SU-DHL-6 (cell line): ENCODE measurements at regions not wholly inside any gene's neighbourhood (a gene's known extent, or its start where the extent isn't known, plus 50 kb on each side); places are given as distances from the start of the nearest gene placed in this dataset.

Experiments used
- H2AFZ ChIP-seq: fragments of 200-600 bp; sonication (generic); 2 replicates; pipeline ENCODE4 v1.6.1; 2014; ENCODE audit warnings: low read depth, mild to moderate bottlenecking, moderate library complexity, mixed read lengths, antibody characterized with exemption, low read length; ENCODE audit not compliant: severe bottlenecking
- H3F3A ChIP-seq: fragments of 200-600 bp; shearing (Covaris generic); 2 replicates; pipeline ENCODE4 v1.6.0; 2016; ENCODE audit warnings: antibody characterized with exemption, mild to moderate bottlenecking; ENCODE audit not compliant: insufficient read depth
- H3K27ac ChIP-seq: fragments of 200-600 bp; sonication (generic); 2 replicates; pipeline ENCODE4 v1.5.1; 2016; ENCODE audit warnings: low read depth, mild to moderate bottlenecking, low read length, moderate library complexity, mixed read lengths
- H3K27me3 ChIP-seq: fragments of 200-600 bp; sonication (generic), shearing (Covaris generic); 2 replicates; pipeline ENCODE4 v1.6.0; 2014; ENCODE audit warnings: mild to moderate bottlenecking, low read length
- H3K36me3 ChIP-seq: fragments of 200-600 bp; sonication (generic); 2 replicates; pipeline ENCODE4 v1.6.1; 2014; ENCODE audit warnings: mild to moderate bottlenecking, low read length, mixed read lengths
- H3K4me2 ChIP-seq: fragments of 300-600, 200-600 bp; shearing (Covaris generic), sonication (generic); 2 replicates; pipeline ENCODE4 v1.6.0; 2014; ENCODE audit warnings: low read length, low read depth, mild to moderate bottlenecking; ENCODE audit not compliant: poor library complexity, severe bottlenecking
- H3K4me3 ChIP-seq: fragments of 200-600 bp; sonication (generic); 2 replicates; pipeline ENCODE4 v1.5.1; 2014; ENCODE audit warnings: antibody characterized with exemption, low read length, mild to moderate bottlenecking, mixed read lengths; ENCODE audit not compliant: insufficient read depth, poor library complexity, severe bottlenecking
- H3K79me2 ChIP-seq: fragments of 200-600 bp; sonication (generic); 2 replicates; pipeline ENCODE4 v1.6.1; 2014; ENCODE audit warnings: mild to moderate bottlenecking, low read length, moderate library complexity; ENCODE audit not compliant: insufficient read depth
- H3K9ac ChIP-seq: fragments of 200-600 bp; sonication (generic); 2 replicates; pipeline ENCODE4 v1.7.0; 2014; ENCODE audit warnings: mild to moderate bottlenecking, low read length
- H3K9me2 ChIP-seq: fragments of 200-600 bp; sonication (generic); replicated peaks from 2 replicates; pipeline ENCODE4 v1.6.1; 2014; ENCODE audit warnings: low read length; ENCODE audit not compliant: insufficient read depth
- H3K9me3 ChIP-seq: fragments of 200-600 bp; sonication (generic); 2 replicates; pipeline ENCODE4 v1.6.1; 2014; ENCODE audit warnings: low read length, mixed read lengths; ENCODE audit not compliant: insufficient read depth
- H4K20me1 ChIP-seq: fragments of 200-600 bp; sonication (generic); 2 replicates; pipeline ENCODE4 v1.6.1; 2014; ENCODE audit warnings: low read depth, mild to moderate bottlenecking, antibody characterized with exemption, low read length, moderate library complexity, mixed read lengths
- EZH2phosphoT487 ChIP-seq: fragments of 200-600 bp; sonication (generic), shearing (Covaris generic); conservative IDR thresholded peaks from 2 replicates; pipeline ENCODE4 v1.6.1; 2018; ENCODE audit warnings: mild to moderate bottlenecking, antibody characterized with exemption, low read length, moderate library complexity, mixed read lengths
- TF ChIP-seq, protein P1 (sequence below): fragments of 200-600 bp; sonication (generic); IDR thresholded peaks from one replicate; pipeline ENCODE4 v1.5.1; 2017; ENCODE audit warnings: antibody characterized with exemption, mild to moderate bottlenecking, low read length, moderate library complexity; ENCODE audit not compliant: insufficient read depth, poor library complexity, severe bottlenecking

- H3K36me3 ChIP-seq = no peaks in the 10 kb centered on the region
- no peaks in the 10 kb centered on the region for H3K9me3 ChIP-seq
- H4K20me1 ChIP-seq = no peaks in the 10 kb centered on the region
- H3K27ac ChIP-seq = no peak overlapping the region
- TF ChIP-seq EZH2phosphoT487 = no peak
- TF ChIP-seq, protein P1, sequence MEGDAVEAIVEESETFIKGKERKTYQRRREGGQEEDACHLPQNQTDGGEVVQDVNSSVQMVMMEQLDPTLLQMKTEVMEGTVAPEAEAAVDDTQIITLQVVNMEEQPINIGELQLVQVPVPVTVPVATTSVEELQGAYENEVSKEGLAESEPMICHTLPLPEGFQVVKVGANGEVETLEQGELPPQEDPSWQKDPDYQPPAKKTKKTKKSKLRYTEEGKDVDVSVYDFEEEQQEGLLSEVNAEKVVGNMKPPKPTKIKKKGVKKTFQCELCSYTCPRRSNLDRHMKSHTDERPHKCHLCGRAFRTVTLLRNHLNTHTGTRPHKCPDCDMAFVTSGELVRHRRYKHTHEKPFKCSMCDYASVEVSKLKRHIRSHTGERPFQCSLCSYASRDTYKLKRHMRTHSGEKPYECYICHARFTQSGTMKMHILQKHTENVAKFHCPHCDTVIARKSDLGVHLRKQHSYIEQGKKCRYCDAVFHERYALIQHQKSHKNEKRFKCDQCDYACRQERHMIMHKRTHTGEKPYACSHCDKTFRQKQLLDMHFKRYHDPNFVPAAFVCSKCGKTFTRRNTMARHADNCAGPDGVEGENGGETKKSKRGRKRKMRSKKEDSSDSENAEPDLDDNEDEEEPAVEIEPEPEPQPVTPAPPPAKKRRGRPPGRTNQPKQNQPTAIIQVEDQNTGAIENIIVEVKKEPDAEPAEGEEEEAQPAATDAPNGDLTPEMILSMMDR = no peak
- no peak overlapping the region for H3K9ac ChIP-seq
- H3K4me2 ChIP-seq = no peak overlapping the region
- no peak overlapping the region for H3K4me3 ChIP-seq
- H3K79me2 ChIP-seq = no peaks in the 10 kb centered on the region
- H3K9me2 ChIP-seq = no peaks in the 10 kb centered on the region
- H3K27me3 ChIP-seq = no peaks in the 10 kb centered on the region; the same call in 1 of the 2 replicates
- no peaks in the 10 kb centered on the region for H3F3A ChIP-seq
- H2AFZ ChIP-seq = no peak overlapping the region
These were observed 91.0 kb upstream of the GPR26 start for GRCh38 chr10:123575105-123575504.

GRCh38 chr10:123576706-123577105 is 89.4 kb upstream of the GPR26 start:
- Histone ChIP-seq H3K4me3 (no peak overlapping the region), H3K27ac (no peak overlapping the region), H3F3A (no peaks in the 10 kb centered on the region), H3K9me3 (no peaks in the 10 kb centered on the region), H3K9me2 (no peaks in the 10 kb centered on the region), H3K9ac (no peak overlapping the region), H2AFZ (no peak overlapping the region), H4K20me1 (no peaks in the 10 kb centered on the region), H3K4me2 (no peak overlapping the region), H3K27me3 (no peaks in the 10 kb centered on the region; the same call in 1 of the 2 replicates), H3K36me3 (no peaks in the 10 kb centered on the region), H3K79me2 (no peaks in the 10 kb centered on the region)
- no peak for TF ChIP-seq EZH2phosphoT487
- TF ChIP-seq, protein P1 = no peak

DNA sequence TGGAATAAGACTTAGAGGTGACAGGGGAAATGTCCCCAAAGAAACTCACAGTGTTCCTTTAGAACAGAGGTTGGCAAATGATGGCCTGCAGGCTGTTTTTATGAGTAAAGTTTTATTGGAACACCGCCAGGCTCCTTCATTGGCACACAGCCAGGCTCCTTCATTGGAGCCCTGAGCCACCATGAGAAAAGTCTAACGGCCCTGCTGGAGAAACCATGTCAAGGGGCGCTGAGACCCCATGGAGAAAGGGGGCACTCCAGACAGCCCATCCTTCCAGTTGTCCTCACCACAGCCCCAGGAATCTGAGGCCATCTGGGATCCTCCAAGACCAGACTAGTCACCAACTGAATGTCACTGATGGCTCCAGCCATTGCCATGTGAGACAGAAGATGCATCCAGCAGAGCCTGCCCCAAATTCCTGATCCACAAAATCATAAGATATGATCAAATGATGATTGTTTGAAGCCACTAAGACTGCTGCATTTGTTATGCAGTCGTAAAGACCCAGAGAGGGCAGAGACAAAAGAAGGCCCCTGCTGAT is 88.2 kb upstream of the GPR26 start:
- Histone ChIP-seq H3K27me3 (no peaks in the 10 kb centered on the region; the same call in 1 of the 2 replicates), H3K79me2 (no peaks in the 10 kb centered on the region), H3F3A (no peaks in the 10 kb centered on the region), H3K9me3 (no peaks in the 10 kb centered on the region), H3K4me3 (no peak overlapping the region), H3K9me2 (no peaks in the 10 kb centered on the region), H2AFZ (no peak overlapping the region), H3K36me3 (no peaks in the 10 kb centered on the region), H3K4me2 (no peak overlapping the region), H3K9ac (no peak overlapping the region), H3K27ac (no peak overlapping the region), H4K20me1 (no peaks in the 10 kb centered on the region)
- TF ChIP-seq, protein P1 = no peak

GRCh38 chr10:123578721-123579120 is 87.4 kb upstream of the GPR26 start:
- Histone ChIP-seq H4K20me1 (no peaks in the 10 kb centered on the region), H3K36me3 (no peaks in the 10 kb centered on the region), H2AFZ (no peak overlapping the region), H3K4me2 (no peak overlapping the region), H3K9ac (no peak overlapping the region), H3K9me3 (no peaks in the 10 kb centered on the region), H3K79me2 (no peaks in the 10 kb centered on the region), H3K4me3 (no peak overlapping the region), H3K9me2 (no peaks in the 10 kb centered on the region), H3K27ac (no peak overlapping the region), H3F3A (no peaks in the 10 kb centered on the region), H3K27me3 (no peaks in the 10 kb centered on the region; the same call in 1 of the 2 replicates)
- TF ChIP-seq EZH2phosphoT487 = no peak
- TF ChIP-seq, protein P1 = no peak
